ENCODE measurements at regions not wholly inside any gene's neighbourhood (a gene's known extent, or its start where the extent isn't known, plus 50 kb on each side); places are given as distances from the start of the nearest gene placed in this dataset.

- no peak for TF ChIP-seq CTCF (IDR thresholded peaks at IDR 0.05; ENCODE audit: extremely low read depth, missing control alignments)
- DNase-seq (ENCODE audit: low spot score), result no peak
Measured at GRCh38 chr2:66920415-66920814, 476.7 kb upstream of the ETAA1 start.

GRCh38 chr2:66925128-66925527 lies 472.0 kb upstream of the ETAA1 start:
- DNase-seq (ENCODE audit: low spot score), result no peak
- TF ChIP-seq CTCF (IDR thresholded peaks at IDR 0.05; ENCODE audit: extremely low read depth, missing control alignments), result no peak

GRCh38 chr2:66926594-66927112 lies 470.5 kb upstream of the ETAA1 start:
- DNase-seq (ENCODE audit: low spot score), result no peak
- no peak for TF ChIP-seq CTCF (IDR thresholded peaks at IDR 0.05; ENCODE audit: extremely low read depth, missing control alignments)

- TF ChIP-seq CTCF (IDR thresholded peaks at IDR 0.05; ENCODE audit: extremely low read depth, missing control alignments), result no peak
- DNase-seq (ENCODE audit: low spot score), result no peak
Measured at GRCh38 chr2:66929632-66930338, 467.3 kb upstream of the ETAA1 start.

- DNase-seq (ENCODE audit: low spot score), result no peak
- no peak for TF ChIP-seq CTCF (IDR thresholded peaks at IDR 0.05; ENCODE audit: extremely low read depth, missing control alignments)
Measured at GRCh38 chr2:66930339-66931220, 466.6 kb upstream of the ETAA1 start.

GRCh38 chr2:66938471-66938967 lies 458.6 kb upstream of the ETAA1 start:
- TF ChIP-seq CTCF (IDR thresholded peaks at IDR 0.05; ENCODE audit: extremely low read depth, missing control alignments), result no peak
- no peak for DNase-seq (ENCODE audit: low spot score)

- DNase-seq (ENCODE audit: low spot score), result no peak
- TF ChIP-seq CTCF (IDR thresholded peaks at IDR 0.05; ENCODE audit: extremely low read depth, missing control alignments), result no peak
Measured at GRCh38 chr2:66940080-66940479, 457.1 kb upstream of the ETAA1 start.
